ENCODE measurements at regions not wholly inside any gene's neighbourhood (a gene's known extent, or its start where the extent isn't known, plus 50 kb on each side); places are given as distances from the start of the nearest gene placed in this dataset.
"Not testable (repeated sequence)": the region's sequence is repeated elsewhere in the genome, so short reads cannot be mapped to it uniquely, and the experiment has no call there.

GRCh38 chr3:150357923-150358607 lies 50.0 kb upstream of the TSC22D2 start:
- no peak for DNase-seq (ENCODE audit: low spot score)

- DNase-seq (ENCODE audit: low spot score): no peak
Observed at GRCh38 chr3:150357140-150357539, 51.0 kb upstream of the TSC22D2 start.

GRCh38 chr3:150355574-150355973 lies 52.5 kb upstream of the TSC22D2 start:
- no peak for DNase-seq (ENCODE audit: low spot score)

- DNase-seq (ENCODE audit: low spot score): no peak
Observed at GRCh38 chr3:150352931-150353330, 55.2 kb upstream of the TSC22D2 start.

- no peak for DNase-seq (ENCODE audit: low spot score)
Observed at GRCh38 chr3:150351398-150351797, 56.7 kb upstream of the TSC22D2 start.

GRCh38 chr3:150349314-150350097 lies 58.6 kb upstream of the TSC22D2 start:
- DNase-seq (ENCODE audit: low spot score): peak; percentile 52

GRCh38 chr3:150348500-150348899 lies 59.6 kb upstream of the TSC22D2 start:
- DNase-seq (ENCODE audit: low spot score): peak; percentile 85

- DNase-seq (ENCODE audit: low spot score): peak; percentile 61
Observed at GRCh38 chr3:150346981-150347863, 60.9 kb upstream of the TSC22D2 start.

- DNase-seq (ENCODE audit: low spot score): no peak
Observed at GRCh38 chr3:150346266-150346665, 61.8 kb upstream of the TSC22D2 start.

GRCh38 chr3:150345021-150345538 lies 63.0 kb upstream of the TSC22D2 start:
- DNase-seq (ENCODE audit: low spot score): peak; percentile 13

GRCh38 chr3:150344079-150344759 lies 63.9 kb upstream of the TSC22D2 start:
- DNase-seq (ENCODE audit: low spot score): no peak

- peak; percentile 5 for DNase-seq (ENCODE audit: low spot score)
Observed at GRCh38 chr3:150342896-150343467, 65.1 kb upstream of the TSC22D2 start.

GRCh38 chr3:150341891-150342290 lies 66.2 kb upstream of the TSC22D2 start:
- peak; percentile 20 for DNase-seq (ENCODE audit: low spot score)

GRCh38 chr3:150336363-150336762 lies 71.7 kb upstream of the TSC22D2 start:
- not testable (repeated sequence) for DNase-seq (ENCODE audit: low spot score)

- DNase-seq (ENCODE audit: low spot score): peak; percentile 24
Observed at GRCh38 chr3:150335631-150336030, 72.5 kb upstream of the TSC22D2 start.

- DNase-seq (ENCODE audit: low spot score): no peak
Observed at GRCh38 chr3:150334974-150335373, 73.1 kb upstream of the TSC22D2 start.

- no peak for DNase-seq (ENCODE audit: low spot score)
Observed at GRCh38 chr3:150333477-150333876, 74.6 kb upstream of the TSC22D2 start.

- DNase-seq (ENCODE audit: low spot score): no peak
Observed at GRCh38 chr3:150331978-150332568, 76.0 kb upstream of the TSC22D2 start.

- no peak for DNase-seq (ENCODE audit: low spot score)
Observed at GRCh38 chr3:150330872-150331271, 77.2 kb upstream of the TSC22D2 start.

GRCh38 chr3:150330174-150330573 lies 77.9 kb upstream of the TSC22D2 start:
- no peak for DNase-seq (ENCODE audit: low spot score)

- DNase-seq (ENCODE audit: low spot score): no peak
Observed at GRCh38 chr3:150329408-150329807, 78.7 kb upstream of the TSC22D2 start.
